RKO (cell line): ENCODE measurements at regions not wholly inside any gene's neighbourhood (a gene's known extent, or its start where the extent isn't known, plus 50 kb on each side); places are given as distances from the start of the nearest gene placed in this dataset.
A peak's percentile ranks its signal among the peaks of the same experiment; 100 is the strongest.

Source experiments
- DNase-seq: peaks from one replicate; pipeline ENCODE4 v3.0.0-alpha.2; 2016; ENCODE audit warnings: low spot score

DNA sequence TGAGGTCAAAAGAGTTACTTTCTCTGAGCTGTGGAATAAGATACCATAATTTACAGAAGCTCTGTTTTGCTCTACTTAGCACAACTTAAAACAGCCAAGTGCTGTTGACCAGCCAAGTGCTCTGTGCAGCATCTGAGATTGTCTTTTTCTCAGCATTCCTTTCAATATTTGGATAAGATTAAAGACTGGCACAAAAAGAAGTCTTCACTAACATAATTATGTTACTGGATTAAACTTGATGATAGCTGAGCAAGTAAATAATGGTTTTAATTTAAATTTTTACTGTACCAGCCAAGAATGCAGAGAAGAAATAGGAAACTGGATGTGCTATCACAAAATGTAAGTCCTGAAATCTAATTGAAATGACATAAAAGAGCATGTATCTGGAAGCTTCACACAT is 60.4 kb downstream of the NPY2R start:
- DNase-seq, result no peak

DNA sequence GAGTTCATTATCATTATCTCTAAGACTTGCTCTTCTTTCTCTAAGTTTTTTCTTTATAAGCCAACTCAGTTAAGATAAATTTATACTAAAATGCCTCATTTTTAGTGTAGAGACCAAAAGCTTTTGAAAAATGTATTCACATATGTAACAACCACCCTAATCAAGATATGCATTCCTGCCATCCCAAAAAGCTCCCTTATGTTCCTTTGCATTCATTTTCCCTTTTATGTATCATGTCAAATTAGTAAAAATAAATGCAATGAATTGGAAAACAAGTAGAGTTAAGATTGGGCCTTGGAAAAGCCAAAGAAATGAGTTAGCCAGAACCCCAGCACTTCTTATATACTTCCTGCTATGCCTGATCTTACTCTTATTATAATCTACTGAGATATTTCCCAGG is 62.2 kb downstream of the NPY2R start:
- no peak for DNase-seq

DNA sequence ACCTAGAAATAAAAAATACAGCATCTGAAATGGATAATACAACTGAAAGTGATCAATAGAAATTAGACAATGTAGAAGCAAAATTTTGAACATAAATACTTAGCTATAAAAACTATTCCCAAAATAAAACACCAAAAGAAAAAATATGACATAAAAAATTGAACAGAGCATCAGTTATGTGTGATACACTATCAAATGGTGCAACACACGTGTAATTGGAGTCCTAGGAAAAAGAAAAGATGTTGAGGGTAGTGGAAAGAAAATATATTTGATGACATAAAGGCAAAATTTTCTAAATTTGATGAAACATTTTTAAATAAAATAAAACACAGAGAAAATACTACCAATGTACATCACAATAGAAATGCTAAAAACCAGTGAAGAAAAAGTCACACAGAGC is 63.1 kb downstream of the NPY2R start:
- DNase-seq, result peak; percentile 3

DNA sequence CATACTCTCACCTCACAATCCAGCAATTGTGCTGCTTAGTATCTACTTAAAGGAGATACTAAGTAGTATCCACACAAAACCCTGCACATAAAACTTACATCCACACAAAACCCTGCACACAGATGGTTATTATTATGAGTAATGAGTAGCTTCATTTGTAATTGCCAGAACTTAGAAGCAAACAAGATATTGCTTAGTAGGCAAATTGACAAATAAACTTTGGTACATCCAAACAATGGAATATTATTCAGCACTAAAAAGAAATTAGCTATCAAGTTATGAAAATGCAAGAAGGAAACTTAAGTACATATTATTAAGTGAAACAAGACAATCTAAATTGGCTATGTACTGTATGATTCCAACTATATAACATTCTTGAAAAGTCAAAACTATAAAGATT is 80.6 kb downstream of the NPY2R start:
- DNase-seq, result no peak
